ENCODE measurements at regions not wholly inside any gene's neighbourhood (a gene's known extent, or its start where the extent isn't known, plus 50 kb on each side); places are given as distances from the start of the nearest gene placed in this dataset.
"Not testable (repeated sequence)": the region's sequence is repeated elsewhere in the genome, so short reads cannot be mapped to it uniquely, and the experiment has no call there.

DNA sequence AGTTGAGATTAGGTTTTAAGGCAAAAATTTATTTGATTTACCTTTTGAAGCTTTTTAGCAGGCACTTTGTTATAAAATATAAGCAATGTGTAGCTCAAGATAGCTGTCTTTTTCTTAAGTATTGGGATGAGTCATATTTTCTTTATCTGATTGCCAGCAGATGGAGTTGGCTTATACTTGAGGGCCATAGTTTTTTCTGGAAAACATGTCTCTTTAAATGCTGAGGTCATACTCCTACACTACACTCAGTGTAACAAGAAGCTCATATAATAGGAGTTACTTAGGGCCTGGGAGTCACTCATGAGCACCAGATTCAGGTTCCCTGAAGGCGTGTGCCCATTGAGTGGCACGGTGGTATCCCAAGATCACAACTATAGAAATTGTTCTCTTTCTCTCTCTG lies 579.8 kb downstream of the EDEM1 start:
- ATAC-seq (no peak), DNase-seq (no peak)
- H3K27ac Mint-ChIP-seq: no peak overlapping the region
- ChIA-PET POLR2A (no interaction called here), CTCF (no interaction called here)
- H3K9me3 Mint-ChIP-seq (ENCODE audit: insufficient read depth): no peaks in the 10 kb centered on the region
- no peak overlapping the region for H3K4me3 Mint-ChIP-seq
- no peaks in the 10 kb centered on the region for H3K27me3 Mint-ChIP-seq (ENCODE audit: low read depth)
- H3K4me1 Mint-ChIP-seq (ENCODE audit: low read depth): no peaks in the 10 kb centered on the region
- H3K36me3 Mint-ChIP-seq (ENCODE audit: low read depth): no peaks in the 10 kb centered on the region

DNA sequence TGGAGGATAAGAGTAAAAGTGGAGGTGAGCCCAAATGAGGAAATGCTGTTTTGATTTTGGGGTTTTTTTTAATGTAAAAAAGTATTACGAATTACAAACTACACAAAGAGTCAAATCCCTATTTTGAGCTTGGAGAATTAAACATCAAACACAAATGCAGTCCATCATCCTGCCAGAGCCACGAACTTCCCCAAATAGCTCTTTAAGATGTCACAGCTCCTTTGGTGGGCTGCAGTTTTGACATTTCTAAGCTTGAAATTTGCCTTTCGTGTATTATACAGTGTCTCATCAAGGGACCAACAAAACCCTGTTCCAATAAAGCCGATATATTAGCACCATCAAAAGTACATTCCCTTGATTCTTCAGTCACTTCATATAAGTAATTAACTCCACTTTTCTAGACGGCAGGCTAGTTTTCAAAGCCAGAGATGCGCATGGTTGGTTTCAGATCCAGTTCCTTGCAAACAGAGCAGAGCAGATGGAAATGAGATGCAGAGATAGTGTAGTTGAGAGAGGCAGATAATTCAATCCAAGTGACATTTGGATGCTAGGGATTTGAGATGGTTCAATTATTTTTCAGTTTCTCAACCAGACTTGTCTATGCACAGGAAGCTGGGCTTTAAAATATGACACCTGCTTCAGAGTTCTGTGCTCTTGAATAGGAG lies 580.9 kb downstream of the EDEM1 start:
- POLR2A ChIA-PET: no interaction called here

DNA sequence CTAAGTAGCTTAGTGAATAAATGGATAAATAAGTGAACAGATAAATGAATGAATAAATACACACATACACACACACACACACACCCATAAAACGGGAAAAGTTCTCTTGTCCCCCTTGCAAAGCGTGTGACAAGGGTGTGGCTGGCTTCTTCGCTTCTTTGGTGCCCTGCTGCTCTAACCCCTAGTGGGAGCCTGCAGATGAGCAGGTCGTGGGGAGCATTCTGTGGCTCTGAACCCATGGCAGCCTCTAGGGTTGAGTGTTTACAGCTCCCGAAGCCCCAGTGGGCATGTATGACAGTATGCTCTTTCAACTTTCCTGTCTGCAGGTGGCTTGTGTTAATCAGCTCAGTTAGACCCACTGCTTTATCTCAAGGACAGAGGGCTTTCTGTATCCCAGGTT lies 582.3 kb downstream of the EDEM1 start:
- H3K4me1 Mint-ChIP-seq (ENCODE audit: low read depth): no peaks in the 10 kb centered on the region
- no peak overlapping the region for H3K27ac Mint-ChIP-seq
- ATAC-seq: no peak
- ChIA-PET POLR2A (no interaction called here), CTCF (no interaction called here)
- no peak for DNase-seq
- no peaks in the 10 kb centered on the region for H3K36me3 Mint-ChIP-seq (ENCODE audit: low read depth)
- H3K27me3 Mint-ChIP-seq (ENCODE audit: low read depth): no peaks in the 10 kb centered on the region
- H3K4me3 Mint-ChIP-seq: no peak overlapping the region
- no peaks in the 10 kb centered on the region for H3K9me3 Mint-ChIP-seq (ENCODE audit: insufficient read depth)

More for the DNA sequence above, 580.9 kb downstream of the EDEM1 start:
- Mint-ChIP-seq H3K4me3 (no peak overlapping the region), H3K4me1 (ENCODE audit: low read depth) (no peaks in the 10 kb centered on the region), H3K36me3 (ENCODE audit: low read depth) (no peaks in the 10 kb centered on the region), H3K9me3 (ENCODE audit: insufficient read depth) (no peaks in the 10 kb centered on the region), H3K27me3 (ENCODE audit: low read depth) (no peaks in the 10 kb centered on the region), H3K27ac (no peak overlapping the region)
- CTCF ChIA-PET: interaction anchor here (0.7 kb wide), 1 partner anchor 634 kb away, joined by 3 read pairs; no protein-coding TSS in a partner anchor
- no peak for ATAC-seq
- DNase-seq: no peak

DNA sequence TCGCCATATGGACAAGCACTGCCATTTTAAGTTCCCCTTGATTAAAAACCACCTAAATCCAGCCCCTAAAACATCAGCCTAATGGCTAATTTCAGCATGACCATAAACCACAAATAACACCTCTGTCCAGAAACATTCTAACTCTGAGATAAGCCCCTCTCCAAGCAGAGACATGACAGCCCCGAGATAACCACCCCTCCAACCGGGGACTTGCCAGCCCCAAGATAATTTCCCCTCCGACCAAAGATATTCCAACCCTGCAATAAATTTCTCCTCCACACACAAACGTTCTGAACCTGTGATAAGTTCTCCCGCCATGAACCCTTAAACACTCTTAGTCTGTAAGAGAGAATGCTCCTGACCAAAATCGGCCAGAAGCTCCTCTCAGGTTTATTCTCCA lies 586.8 kb downstream of the EDEM1 start:
- Mint-ChIP-seq H3K4me3 (no peak overlapping the region), H3K9me3 (ENCODE audit: insufficient read depth) (peaks cover 3% of the 10 kb centered on the region), H3K36me3 (ENCODE audit: low read depth) (no peaks in the 10 kb centered on the region), H3K27me3 (ENCODE audit: low read depth) (no peaks in the 10 kb centered on the region), H3K4me1 (ENCODE audit: low read depth) (no peaks in the 10 kb centered on the region), H3K27ac (no peak overlapping the region)
- ChIA-PET POLR2A (no interaction called here), CTCF (no interaction called here)
- ATAC-seq: no peak
- DNase-seq: no peak

DNA sequence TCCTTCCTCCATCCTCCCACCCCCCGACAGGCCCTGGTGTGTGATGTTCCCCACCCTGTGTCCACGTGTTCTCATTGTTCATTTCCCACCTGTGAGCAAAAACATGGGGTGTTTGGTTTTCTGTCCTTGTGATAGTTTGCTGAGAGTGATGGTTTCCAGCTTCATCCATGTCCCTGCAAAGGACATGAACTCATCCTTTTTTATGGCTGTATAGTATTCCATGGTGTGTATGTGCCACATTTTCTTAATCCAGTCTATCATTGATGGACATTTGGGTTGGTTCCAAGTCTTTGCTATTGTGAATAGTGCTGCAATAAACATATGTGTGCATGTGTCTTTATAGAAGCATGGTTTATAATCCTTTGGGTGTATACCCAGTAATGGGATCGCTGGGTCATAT lies 587.6 kb downstream of the EDEM1 start:
- H3K27me3 Mint-ChIP-seq (ENCODE audit: low read depth); POLR2A ChIA-PET; H3K9me3 Mint-ChIP-seq (ENCODE audit: insufficient read depth); H3K27ac Mint-ChIP-seq; DNase-seq; ATAC-seq; CTCF ChIA-PET; H3K36me3 Mint-ChIP-seq (ENCODE audit: low read depth); H3K4me1 Mint-ChIP-seq (ENCODE audit: low read depth); H3K4me3 Mint-ChIP-seq: not testable (repeated sequence)

DNA sequence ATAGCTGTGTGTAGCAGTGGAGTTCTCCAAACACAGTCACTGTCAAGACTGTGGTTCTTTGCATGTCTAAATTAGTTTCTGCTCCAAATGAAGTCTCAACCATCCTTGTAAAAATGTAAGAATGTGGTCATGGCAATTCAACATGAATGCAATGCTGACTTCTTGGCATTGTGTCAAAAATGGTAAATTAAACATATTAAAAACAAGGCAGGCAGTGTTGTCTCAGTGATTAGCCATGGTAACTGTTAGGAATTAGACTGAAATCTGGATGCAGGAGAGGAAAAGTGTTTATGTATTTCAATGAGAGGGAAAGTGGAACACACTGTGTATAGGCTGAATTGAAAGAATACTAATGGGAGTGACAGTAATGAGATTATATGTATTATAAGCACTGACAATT lies 597.2 kb downstream of the EDEM1 start:
- no peaks in the 10 kb centered on the region for H3K36me3 Mint-ChIP-seq (ENCODE audit: low read depth)
- ChIA-PET POLR2A (no interaction called here), CTCF (no interaction called here)
- H3K27ac Mint-ChIP-seq: no peak overlapping the region
- DNase-seq (no peak), ATAC-seq (no peak)
- H3K9me3 Mint-ChIP-seq (ENCODE audit: insufficient read depth): no peaks in the 10 kb centered on the region
- H3K4me3 Mint-ChIP-seq: no peak overlapping the region
- H3K4me1 Mint-ChIP-seq (ENCODE audit: low read depth): no peaks in the 10 kb centered on the region
- no peaks in the 10 kb centered on the region for H3K27me3 Mint-ChIP-seq (ENCODE audit: low read depth)

DNA sequence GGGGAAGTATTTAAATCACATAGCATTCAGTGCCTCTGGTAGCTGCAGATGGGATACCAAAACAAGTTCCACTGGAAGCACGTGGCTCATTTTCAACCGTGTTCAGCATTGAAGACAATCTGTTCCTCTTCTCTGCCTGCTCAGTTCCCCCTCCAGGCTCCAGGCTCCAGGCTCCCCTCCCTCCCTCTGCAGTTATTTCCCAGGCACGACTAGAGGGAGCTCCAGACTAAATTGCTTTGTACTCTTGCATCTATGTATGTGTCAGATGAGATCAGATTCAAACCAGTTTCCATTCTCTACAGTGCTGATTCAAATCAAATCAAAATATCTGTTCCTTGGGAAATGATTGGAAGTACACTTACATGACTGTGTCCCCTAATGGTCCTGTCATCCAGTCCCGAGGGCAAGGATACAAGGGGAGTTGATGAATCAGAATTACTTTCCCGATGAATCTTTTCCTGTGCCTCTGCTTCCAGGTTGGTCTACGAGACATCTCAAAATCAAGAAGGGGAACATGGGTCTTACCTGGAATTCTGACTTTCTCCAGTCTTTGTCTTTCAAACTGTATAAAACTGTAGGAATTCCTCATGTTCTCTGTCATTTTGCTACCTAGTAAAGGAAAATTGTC lies 600.5 kb downstream of the EDEM1 start:
- Mint-ChIP-seq H3K27me3 (ENCODE audit: low read depth) (no peaks in the 10 kb centered on the region), H3K36me3 (ENCODE audit: low read depth) (no peaks in the 10 kb centered on the region), H3K4me1 (ENCODE audit: low read depth) (no peaks in the 10 kb centered on the region), H3K4me3 (no peak overlapping the region), H3K9me3 (ENCODE audit: insufficient read depth) (no peaks in the 10 kb centered on the region), H3K27ac (no peak overlapping the region)
- DNase-seq (no peak), ATAC-seq (no peak)
- ChIA-PET CTCF (no interaction called here), POLR2A (no interaction called here)

DNA sequence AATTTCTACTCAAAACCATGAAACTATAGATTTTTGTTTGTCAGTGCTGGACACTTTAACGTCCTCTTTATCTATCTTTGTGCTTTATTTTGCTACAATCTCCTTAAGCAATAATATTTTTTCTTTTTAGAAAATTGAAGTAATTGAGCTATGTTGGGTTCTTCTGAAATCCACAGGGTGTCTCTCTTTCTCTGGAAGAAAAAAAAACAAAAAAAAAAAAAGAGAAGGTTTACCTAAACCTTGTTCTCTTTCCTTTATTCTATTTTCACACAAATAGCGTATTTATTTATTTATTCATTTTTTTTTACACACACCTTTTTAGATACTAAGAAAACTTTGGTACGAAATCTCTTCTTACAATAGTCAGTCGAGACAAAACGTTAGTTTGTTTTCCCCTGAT lies 601.0 kb downstream of the EDEM1 start:
- POLR2A ChIA-PET: no interaction called here
- DNase-seq (no peak), ATAC-seq (no peak)
- H3K36me3 Mint-ChIP-seq (ENCODE audit: low read depth): no peaks in the 10 kb centered on the region
- no peaks in the 10 kb centered on the region for H3K4me1 Mint-ChIP-seq (ENCODE audit: low read depth)
- no peaks in the 10 kb centered on the region for H3K9me3 Mint-ChIP-seq (ENCODE audit: insufficient read depth)
- H3K4me3 Mint-ChIP-seq: no peak overlapping the region
- H3K27me3 Mint-ChIP-seq (ENCODE audit: low read depth): no peaks in the 10 kb centered on the region
- no peak overlapping the region for H3K27ac Mint-ChIP-seq
- CTCF ChIA-PET: no interaction called here

DNA sequence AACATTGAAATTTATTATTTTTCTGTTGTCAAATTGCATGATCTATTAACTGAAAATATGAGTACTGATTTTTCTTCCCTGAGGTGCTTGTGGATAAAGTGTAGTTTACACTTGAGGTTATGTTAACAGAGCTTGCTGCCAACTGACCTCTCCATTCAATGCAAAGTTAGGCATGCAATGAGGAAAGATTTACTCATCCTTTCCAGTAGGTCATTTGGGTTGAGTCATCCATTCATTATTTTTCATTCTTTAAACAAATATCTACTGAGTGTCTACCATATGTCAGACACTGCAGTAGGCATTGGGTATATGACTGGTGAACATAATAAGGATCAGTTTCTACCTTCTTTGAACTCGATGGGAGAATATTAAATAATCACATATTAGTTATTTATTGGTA lies 604.1 kb downstream of the EDEM1 start:
- ChIA-PET CTCF (no interaction called here), POLR2A (no interaction called here)
- ATAC-seq: no peak
- Mint-ChIP-seq H3K27ac (no peak overlapping the region), H3K4me3 (no peak overlapping the region), H3K36me3 (ENCODE audit: low read depth) (no peaks in the 10 kb centered on the region), H3K4me1 (ENCODE audit: low read depth) (no peaks in the 10 kb centered on the region), H3K9me3 (ENCODE audit: insufficient read depth) (no peaks in the 10 kb centered on the region), H3K27me3 (ENCODE audit: low read depth) (no peaks in the 10 kb centered on the region)
- DNase-seq: no peak

DNA sequence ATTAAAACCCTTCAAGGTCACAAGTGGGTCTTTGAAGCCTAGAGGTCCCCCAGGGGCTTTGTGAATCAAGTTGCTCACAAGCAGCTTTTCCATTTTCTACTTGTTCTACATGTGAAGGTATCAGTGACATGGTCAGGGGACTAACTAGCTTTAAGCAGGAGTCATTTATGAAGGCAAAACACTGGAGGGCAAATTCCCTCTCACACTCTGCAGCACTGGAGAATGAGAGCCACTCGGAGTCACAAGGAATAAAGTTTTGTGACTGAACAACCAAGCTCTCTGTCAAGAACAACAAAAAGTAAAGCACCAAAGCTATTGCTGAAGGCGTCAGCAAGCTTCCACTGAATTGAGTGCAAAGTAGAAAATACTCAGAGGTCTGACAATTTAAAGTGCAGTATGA lies 609.0 kb downstream of the EDEM1 start:
- POLR2A ChIA-PET: no interaction called here
- no peak for ATAC-seq
- no peak overlapping the region for H3K4me3 Mint-ChIP-seq
- H3K4me1 Mint-ChIP-seq (ENCODE audit: low read depth): no peaks in the 10 kb centered on the region
- peaks cover 5% of the 10 kb centered on the region for H3K9me3 Mint-ChIP-seq (ENCODE audit: insufficient read depth)
- H3K36me3 Mint-ChIP-seq (ENCODE audit: low read depth): no peaks in the 10 kb centered on the region
- no peak for DNase-seq
- CTCF ChIA-PET: no interaction called here
- no peaks in the 10 kb centered on the region for H3K27me3 Mint-ChIP-seq (ENCODE audit: low read depth)
- no peak overlapping the region for H3K27ac Mint-ChIP-seq

DNA sequence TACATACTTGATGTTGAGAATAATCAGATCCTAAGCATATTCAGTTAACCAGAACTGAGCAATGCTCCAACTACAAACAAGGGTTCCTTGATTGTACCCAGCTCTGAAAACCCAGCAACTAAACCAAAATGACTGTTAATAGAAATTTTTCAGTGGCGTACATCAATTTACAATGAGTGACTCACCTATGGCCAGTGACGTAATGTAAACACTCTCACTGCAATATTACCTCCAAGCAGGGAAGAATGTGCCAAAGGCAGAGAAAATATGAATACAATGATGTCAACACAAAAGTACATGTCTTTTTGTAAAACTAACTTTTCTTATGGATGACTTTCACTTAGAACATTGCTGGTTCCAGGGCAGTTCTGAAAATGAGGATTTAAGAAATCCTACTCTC lies 611.3 kb downstream of the EDEM1 start:
- ChIA-PET POLR2A (no interaction called here), CTCF (no interaction called here)
- no peaks in the 10 kb centered on the region for H3K27me3 Mint-ChIP-seq (ENCODE audit: low read depth)
- no peaks in the 10 kb centered on the region for H3K4me1 Mint-ChIP-seq (ENCODE audit: low read depth)
- ATAC-seq: no peak
- no peaks in the 10 kb centered on the region for H3K36me3 Mint-ChIP-seq (ENCODE audit: low read depth)
- no peak for DNase-seq
- H3K9me3 Mint-ChIP-seq (ENCODE audit: insufficient read depth): peaks cover 5% of the 10 kb centered on the region
- no peak overlapping the region for H3K27ac Mint-ChIP-seq
- H3K4me3 Mint-ChIP-seq: no peak overlapping the region

DNA sequence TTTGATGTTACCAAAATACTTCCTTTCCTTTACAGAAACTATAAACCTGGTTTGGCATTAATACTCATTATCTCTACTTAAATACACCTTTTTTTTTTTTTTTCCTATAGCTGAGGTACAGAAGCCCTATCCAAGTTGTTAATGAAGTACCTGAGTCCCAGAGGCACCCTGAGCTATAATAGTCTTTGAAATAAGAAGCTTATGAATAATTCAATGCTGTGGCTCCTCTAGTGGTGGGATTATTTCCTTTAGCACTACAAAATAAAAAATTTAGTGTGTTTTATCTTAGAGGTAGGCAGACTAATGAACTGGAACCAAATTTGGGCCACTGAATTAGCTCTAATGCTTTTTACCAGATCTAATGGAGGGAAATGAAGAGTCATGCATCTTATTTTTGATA lies 611.9 kb downstream of the EDEM1 start:
- Mint-ChIP-seq H3K9me3 (ENCODE audit: insufficient read depth) (peaks cover 5% of the 10 kb centered on the region), H3K4me3 (no peak overlapping the region), H3K27ac (no peak overlapping the region), H3K4me1 (ENCODE audit: low read depth) (no peaks in the 10 kb centered on the region), H3K36me3 (ENCODE audit: low read depth) (no peaks in the 10 kb centered on the region), H3K27me3 (ENCODE audit: low read depth) (no peaks in the 10 kb centered on the region)
- DNase-seq (no peak), ATAC-seq (no peak)
- POLR2A ChIA-PET: no interaction called here
- CTCF ChIA-PET: no interaction called here

DNA sequence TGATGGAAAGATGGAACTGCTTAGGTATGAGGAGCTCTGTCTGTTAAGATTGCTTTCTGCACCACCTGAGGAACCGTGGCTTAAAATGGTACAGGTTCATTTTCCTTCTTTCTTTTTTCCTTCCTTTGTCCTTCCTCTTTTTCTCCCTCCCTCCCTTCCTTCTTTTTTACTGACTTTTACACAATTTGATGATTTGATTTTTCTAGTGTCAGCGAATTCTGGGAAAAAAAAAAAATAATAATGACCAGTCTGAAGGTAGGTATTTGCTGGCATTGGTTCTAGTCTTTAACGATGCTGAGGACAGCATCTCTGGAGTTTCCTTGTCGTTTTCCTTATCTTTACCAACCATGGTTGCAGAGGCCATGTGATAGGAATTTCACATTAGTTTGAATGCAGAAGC lies 613.5 kb downstream of the EDEM1 start:
- ChIA-PET CTCF (no interaction called here), POLR2A (no interaction called here)
- Mint-ChIP-seq H3K9me3 (ENCODE audit: insufficient read depth) (peaks cover 5% of the 10 kb centered on the region), H3K36me3 (ENCODE audit: low read depth) (no peaks in the 10 kb centered on the region), H3K27ac (no peak overlapping the region), H3K4me1 (ENCODE audit: low read depth) (no peaks in the 10 kb centered on the region), H3K4me3 (no peak overlapping the region), H3K27me3 (ENCODE audit: low read depth) (no peaks in the 10 kb centered on the region)
- no peak for ATAC-seq
- DNase-seq: no peak
